ENCODE measurements at regions not wholly inside any gene's neighbourhood (a gene's known extent, or its start where the extent isn't known, plus 50 kb on each side); places are given as distances from the start of the nearest gene placed in this dataset.
"Not testable (repeated sequence)": the region's sequence is repeated elsewhere in the genome, so short reads cannot be mapped to it uniquely, and the experiment has no call there.

- TF ChIP-seq ZFX (IDR thresholded peaks at IDR 0.05; ENCODE audit: borderline replicate concordance) (no peak), CTCF (IDR thresholded peaks at IDR 0.05) (no peak)
- no peak overlapping the region for H3K27ac ChIP-seq
Observed at GRCh38 chr10:7043055-7043653, 367.7 kb downstream of the SFMBT2 start.

DNA sequence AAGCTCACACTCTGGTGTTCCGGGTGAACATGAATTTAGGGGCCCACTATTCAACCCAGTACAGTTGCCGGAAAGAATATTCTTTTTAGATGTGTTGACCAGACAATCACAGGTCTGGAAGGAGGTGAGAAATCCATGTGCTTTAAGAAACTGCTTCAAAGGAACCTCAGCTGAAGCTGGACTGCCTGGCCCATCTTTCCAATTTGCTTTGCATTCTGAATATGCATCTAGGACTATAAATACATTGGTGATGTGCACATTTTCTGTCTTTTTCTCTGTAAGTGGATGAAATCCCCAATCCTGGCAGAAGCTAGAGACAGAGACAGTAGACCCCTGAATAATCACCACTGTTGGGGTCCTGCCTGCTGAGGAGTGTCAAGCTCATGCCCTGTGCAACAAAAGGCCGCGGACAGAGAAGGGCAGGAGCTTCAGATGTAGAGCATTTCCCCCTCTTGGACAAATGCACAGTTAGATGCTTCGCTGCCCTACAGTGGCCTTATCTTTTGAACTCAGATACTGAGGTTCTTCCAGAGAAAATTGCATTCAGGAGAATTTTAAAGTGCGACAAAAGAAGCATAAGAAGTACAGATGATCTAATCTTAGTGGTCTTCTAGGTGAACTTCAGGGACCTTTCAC lies 368.3 kb downstream of the SFMBT2 start:
- TF ChIP-seq CTCF (IDR thresholded peaks at IDR 0.05): no peak
- no peak for TF ChIP-seq ZFX (IDR thresholded peaks at IDR 0.05; ENCODE audit: borderline replicate concordance)
- H3K27ac ChIP-seq: no peak overlapping the region

DNA sequence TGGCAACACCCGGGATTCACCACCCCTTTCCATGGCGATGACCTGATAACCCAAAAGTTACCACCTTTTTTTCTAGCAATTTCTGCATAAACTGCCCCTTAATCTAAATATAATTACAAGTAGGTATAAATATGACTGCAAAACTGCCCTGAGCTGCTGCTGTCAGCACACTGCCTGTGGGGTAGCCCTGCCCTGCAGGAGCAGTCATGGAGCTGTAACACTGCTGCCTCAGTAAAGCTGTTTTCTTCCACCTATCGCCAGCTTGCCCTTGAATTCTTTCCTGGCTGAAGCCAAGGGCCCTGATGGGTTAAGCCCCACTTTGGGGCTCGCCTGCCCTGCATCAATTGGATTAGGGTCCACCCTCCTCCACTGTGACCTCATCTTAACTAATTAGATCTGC lies 368.8 kb downstream of the SFMBT2 start:
- TF ChIP-seq CTCF (IDR thresholded peaks at IDR 0.05) (no peak), ZFX (IDR thresholded peaks at IDR 0.05; ENCODE audit: borderline replicate concordance) (no peak)
- no peak overlapping the region for H3K27ac ChIP-seq

GRCh38 chr10:7040681-7041080 lies 370.2 kb downstream of the SFMBT2 start:
- TF ChIP-seq CTCF (IDR thresholded peaks at IDR 0.05) (no peak), ZFX (IDR thresholded peaks at IDR 0.05; ENCODE audit: borderline replicate concordance) (no peak)
- no peak overlapping the region for H3K27ac ChIP-seq

DNA sequence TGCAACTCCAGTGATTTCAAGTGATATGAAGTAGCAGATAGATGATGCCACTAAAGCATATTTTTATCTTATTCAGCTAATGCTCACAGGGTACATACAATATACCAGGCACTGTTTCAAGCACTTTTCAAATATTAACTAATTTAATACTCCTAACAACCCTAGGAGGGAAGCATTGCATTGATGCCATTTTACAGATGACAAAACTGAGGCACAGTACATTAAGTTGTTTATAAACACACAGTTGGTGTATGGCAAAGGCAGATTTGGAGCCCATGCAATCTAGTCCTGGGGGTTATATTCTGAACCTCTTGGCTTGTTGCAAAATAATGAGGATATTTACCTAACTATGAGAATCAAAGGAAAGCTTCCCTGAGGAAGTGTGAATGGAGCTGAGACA lies 371.0 kb downstream of the SFMBT2 start:
- no peak overlapping the region for H3K27ac ChIP-seq
- TF ChIP-seq ZFX (IDR thresholded peaks at IDR 0.05; ENCODE audit: borderline replicate concordance) (no peak), CTCF (IDR thresholded peaks at IDR 0.05) (no peak)

GRCh38 chr10:7038416-7038815 lies 372.4 kb downstream of the SFMBT2 start:
- no peak overlapping the region for H3K27ac ChIP-seq
- no peak for TF ChIP-seq ZFX (IDR thresholded peaks at IDR 0.05; ENCODE audit: borderline replicate concordance)
- no peak for TF ChIP-seq CTCF (IDR thresholded peaks at IDR 0.05)

DNA sequence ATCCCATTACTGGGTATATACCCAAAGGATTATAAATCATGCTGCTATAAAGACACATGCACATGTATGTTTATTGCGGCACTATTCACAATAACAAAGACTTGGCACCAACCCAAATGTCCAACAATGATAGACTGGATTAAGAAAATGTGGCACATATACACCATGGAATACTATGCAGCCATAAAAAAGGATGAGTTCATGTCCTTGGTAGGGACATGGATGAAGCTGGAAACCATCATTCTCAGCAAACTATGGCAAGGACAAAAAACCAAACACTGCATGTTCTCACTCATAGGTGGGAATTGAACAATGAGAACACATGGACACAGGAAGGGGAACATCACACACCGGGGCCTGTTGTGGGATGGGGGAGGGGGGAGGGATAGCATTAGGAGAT lies 373.4 kb downstream of the SFMBT2 start:
- not testable (repeated sequence) for H3K27ac ChIP-seq

DNA sequence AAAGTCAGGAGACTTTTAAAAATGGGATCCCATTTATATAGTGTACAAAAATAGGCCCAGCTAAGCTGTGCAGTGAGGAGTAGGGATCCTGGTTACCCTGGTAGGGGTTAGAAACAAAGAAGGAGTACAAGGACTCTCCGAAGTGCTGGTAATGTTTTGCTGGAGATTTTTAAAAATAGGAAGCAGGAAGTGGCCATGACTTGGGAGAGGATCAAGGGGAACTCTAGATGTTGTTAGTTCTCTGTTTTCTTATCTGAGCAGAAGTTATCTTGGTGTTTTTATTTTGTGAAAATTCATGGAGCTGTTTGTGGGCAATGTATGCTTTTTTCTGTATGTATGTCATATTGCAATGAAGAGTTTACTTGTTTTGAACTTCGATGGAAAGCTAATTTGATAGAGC lies 373.9 kb downstream of the SFMBT2 start:
- no peak overlapping the region for H3K27ac ChIP-seq
- TF ChIP-seq ZFX (IDR thresholded peaks at IDR 0.05; ENCODE audit: borderline replicate concordance) (no peak), CTCF (IDR thresholded peaks at IDR 0.05) (no peak)
